NCI-H1105 (cell line): ENCODE measurements at regions not wholly inside any gene's neighbourhood (a gene's known extent, or its start where the extent isn't known, plus 50 kb on each side); places are given as distances from the start of the nearest gene placed in this dataset.
"Not testable (repeated sequence)": the region's sequence is repeated elsewhere in the genome, so short reads cannot be mapped to it uniquely, and the experiment has no call there.

Source experiments
- DNase-seq: peaks from one replicate; lab custom pipeline; 2025; lab: John Stamatoyannopoulos, UW

DNA sequence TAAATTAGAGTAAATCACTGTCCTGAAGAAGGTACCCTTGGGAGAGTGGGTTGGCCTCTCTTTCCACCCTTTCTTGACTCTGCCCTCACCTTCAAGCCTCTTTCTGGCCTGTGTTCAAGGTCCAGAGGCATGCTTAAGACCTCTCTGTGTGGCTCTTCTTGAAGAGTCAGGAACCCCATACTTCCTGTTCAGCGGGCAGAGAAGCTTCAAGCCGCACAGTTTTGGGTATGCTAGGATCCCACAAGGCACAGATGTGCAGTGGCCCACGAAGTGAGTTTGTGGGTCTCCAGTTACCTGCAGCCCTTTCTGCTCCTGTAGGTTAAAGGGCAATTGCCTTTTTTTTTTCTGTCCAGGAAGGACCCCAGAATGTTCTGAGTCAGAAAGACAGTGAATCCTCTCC is 113.7 kb downstream of the PPIAL4A start:
- not testable (repeated sequence) for DNase-seq

DNA sequence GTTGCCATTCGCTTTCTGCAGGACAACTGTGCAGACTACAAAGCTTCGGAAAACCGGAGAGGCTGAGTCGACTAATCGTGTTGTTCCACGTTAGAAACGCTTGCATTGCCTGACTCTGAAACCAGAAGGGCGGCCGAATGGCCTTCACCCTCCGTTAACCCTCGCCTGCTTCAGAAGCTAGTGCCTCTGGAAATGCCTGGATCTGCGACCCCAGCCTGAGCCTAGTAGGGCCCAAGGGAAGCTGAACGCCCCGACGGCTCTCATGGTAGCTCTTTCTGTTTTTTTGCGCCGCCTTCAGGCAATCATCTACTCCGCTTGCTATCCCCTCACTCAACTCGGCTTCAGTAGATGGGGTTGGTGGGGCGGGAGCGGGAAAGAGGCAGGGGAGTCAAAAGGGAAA is 117.3 kb downstream of the PPIAL4A start:
- not testable (repeated sequence) for DNase-seq

DNA sequence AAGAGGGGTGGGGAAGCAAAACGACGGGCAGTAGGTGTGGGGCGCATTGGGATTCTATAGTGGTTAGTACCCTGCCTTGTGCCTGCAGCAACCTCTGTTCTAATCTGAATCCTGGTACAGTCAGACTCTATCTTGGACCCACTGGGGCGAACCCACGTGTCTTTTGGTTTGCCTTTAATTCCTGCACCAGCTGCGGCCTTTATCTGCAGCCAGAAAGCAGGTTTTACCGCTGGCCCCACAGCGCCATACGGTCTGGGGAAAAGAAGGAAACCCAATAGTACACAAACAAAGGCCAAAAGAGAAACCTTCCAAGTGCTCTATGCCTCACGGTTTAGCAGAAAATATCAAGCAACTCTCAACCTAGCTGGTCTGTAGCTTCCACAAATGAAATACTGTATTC is 118.2 kb downstream of the PPIAL4A start:
- DNase-seq: not testable (repeated sequence)

DNA sequence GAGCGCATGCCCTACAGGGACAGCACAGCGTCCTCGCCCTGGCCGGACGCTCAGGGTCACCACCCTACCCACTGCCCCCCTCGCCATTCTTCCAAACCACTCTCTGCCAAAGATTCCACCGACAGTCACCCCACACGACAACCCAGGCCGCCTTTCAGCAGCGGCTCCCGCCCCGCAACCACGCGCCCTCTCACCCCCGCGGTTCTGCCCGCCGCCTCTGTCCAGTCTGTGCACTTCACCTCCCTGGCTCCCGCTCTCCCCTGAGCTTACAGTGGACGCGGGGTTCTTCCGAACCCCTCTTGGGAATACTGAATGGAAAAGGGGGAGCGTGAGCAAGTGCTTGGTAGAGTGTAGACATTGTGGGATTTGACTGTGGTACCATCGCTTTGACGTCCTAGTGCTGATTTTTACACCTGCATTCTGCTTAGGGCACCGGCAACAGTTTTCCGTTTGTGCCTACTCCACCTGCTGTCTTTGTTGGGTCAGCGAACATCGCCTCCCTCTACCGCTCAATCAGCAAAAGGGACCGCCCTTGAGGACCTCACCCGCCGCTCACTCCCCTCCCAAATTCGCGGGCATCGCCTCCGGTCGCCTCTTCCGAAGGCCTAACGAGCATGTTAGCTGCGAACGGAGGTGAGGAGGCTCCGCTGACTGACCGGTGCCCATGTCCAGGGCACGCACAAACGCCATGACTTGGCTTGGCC is 119.1 kb downstream of the PPIAL4A start:
- DNase-seq: not testable (repeated sequence)

DNA sequence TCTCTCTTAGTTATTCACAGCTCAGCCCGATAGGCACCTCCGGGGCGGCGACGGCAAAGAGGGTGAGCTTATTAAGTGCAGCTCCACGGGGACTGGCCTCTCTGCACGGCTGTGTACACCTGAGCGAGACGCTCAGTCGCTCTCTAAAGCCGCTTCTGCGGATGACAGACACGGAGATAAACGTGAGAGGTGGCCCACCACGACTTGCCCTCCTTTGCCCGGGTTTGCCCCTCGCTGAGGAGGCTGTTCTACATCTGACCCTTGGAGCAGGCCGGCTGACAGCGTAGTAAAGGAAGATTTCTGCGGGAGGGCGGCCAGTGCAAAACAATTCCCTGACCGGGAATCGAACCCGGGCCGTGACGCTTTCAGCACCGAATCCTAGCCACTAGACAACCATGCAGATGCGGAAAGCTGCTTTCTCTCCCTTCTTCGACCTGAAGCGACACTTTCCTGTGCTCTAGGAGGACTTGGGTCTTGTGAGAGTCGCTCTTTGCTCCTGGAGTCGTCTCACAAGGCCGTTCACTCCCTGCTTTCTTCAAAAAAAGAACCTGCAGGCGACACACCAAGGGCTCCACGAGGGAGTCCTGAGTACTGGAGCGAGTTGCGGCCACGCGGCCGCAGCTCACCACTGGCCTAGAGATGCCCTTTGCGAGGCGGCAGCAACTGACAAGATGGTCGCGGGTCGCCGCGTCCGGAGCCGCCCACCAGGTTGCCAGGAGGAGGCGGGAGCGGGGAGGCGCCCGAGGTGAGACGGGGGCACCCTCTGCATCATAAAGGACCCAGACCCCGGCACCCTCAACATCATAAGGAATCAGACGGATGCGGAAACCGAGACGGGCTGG is 119.9 kb downstream of the PPIAL4A start:
- not testable (repeated sequence) for DNase-seq

DNA sequence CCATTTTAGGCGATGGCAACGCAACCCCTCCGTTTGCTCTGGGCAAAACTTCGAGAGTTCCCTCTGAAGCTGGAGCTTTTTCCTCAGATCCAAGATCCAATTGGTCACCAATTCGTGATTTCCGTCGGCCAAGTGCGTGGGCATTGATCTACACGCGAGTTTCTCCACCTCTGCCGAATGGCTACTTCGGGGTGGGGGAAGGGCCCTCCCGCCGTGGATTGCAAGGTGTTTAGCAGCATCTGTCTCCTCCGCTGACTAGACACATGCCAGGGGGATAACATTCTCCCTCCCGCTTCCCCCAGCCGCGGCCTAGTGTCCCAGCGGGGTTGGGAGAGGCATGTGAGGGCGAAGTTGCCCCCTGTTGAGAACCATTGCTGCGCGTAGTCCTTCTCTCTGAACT is 120.6 kb downstream of the PPIAL4A start:
- DNase-seq: not testable (repeated sequence)

DNA sequence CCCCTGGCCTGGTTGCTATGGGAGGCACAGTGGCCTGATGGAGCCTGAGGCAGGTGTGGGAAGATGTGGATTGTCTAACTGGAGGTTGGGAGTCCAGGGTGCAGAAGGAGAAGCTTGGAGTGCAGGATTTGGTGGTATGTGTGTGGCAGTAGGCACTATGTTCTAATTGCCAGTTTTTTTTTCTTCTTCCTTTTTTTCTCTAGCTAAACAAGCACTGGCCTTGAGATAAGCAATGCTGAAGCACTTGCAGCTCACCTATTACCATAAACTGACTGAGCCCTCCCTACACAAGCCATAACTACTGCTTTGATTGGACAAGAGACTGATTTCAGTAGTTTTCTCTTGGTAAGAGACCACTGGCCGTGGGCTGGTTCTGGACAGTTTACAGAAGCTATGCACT is 123.6 kb downstream of the PPIAL4A start:
- not testable (repeated sequence) for DNase-seq

DNA sequence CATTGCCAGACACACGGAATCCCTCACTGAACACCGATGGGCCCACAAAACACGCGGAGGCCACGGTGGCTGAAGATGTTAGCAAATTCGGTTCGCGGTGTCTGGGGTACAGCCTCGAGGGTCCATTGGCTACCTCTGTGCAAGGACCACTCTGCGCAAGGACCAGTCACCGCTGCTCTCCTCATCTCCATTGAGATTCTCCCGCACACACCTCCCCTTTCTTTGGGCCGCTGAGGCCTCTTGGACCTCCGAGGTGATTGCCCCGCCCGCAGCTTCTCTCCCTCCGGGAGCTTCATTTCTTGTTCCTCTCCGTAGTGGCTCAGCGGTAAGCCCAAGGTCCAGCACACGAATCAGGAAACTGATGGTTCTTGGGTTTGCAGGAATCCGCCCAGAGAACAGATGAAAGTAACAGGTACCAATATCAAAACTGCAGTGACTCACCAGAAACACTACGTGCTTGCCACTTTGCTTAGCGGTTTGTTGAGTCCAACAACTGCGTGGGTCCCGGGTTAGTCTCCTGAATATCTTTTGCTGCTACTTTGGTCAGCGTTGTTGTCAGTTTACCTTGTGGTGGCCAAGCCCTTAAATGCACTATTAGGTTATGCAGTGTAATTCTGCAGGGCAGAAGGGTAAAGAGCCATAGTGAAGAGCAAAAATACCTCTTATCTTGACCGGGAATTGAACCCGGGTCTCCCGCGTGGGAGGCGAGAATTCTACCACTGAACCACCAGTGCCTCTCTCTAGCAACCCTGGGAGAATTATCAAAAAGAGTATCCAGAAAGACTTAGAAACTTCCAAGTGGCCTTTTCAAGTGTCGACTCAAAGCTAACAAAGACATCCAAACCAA is 126.8 kb downstream of the PPIAL4A start:
- DNase-seq: not testable (repeated sequence)

DNA sequence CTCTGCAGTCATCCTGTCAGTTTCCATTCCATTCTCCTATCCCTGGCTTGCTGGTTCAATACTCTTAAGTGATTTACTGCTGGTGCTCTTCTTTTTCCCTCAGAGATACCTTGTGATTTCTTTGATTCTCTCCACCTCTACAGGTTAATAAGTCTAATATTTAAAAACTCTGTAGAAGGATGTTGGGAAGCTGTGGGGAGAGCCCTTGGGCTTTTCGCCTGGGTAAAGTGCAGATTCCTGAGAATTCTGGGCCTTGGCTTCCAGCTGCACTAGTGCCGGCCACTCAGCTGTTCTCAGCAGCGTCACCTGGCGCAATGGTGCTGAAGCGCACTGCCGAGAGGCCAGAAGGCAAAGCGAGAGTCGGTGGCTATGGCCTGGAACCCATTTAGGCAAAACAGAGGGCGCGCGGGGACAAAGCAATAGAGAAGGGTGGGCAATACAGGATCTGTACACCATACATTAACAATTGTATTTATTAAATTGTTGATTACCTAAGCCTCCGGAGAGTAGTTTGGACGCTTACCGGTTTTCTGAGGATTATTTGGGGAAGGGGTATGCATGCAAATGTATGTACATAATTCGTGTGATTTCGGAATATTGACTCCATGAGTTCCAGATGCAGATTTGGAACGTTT is 130.3 kb downstream of the PPIAL4A start:
- DNase-seq: not testable (repeated sequence)

DNA sequence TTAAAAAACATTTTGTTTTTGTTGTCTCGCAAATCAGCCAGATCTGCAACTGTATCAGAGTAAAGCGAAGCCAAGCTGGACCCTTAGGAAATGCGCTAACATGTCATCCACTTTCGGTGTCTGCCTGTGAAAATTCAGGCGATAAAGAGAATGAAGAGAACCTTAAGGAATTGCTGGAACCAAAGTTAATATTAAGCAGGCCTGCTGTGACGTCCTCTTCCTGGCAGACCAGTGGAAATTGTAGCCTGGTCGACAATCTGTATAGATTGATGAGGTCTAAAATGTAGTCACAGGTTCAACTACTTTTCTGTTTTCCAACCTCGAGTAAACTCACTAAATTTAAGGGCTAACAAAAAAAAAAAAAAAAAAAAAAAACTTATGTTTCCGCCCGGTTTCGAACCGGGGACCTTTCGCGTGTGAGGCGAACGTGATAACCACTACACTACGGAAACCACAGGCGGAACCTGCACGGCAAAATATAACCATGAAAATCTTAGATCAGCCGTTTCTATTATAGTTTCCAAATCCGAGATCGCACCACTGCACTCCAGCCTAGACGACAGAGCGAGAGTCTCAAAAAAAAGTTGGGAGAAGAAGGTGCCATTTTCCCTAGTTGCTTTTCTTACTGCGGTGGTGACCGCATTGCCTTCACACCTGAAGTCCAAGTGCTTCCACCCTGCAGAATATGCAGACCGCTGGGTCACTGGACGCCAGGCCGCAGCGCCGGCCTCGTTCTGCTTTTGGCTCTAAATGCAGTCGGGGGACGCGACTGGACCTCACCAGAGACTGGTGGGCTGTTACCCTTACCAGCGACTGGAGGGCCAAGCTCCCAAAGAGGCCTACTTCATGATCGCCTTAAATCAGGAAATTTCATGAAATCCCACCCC is 131.0 kb downstream of the PPIAL4A start:
- DNase-seq: not testable (repeated sequence)

DNA sequence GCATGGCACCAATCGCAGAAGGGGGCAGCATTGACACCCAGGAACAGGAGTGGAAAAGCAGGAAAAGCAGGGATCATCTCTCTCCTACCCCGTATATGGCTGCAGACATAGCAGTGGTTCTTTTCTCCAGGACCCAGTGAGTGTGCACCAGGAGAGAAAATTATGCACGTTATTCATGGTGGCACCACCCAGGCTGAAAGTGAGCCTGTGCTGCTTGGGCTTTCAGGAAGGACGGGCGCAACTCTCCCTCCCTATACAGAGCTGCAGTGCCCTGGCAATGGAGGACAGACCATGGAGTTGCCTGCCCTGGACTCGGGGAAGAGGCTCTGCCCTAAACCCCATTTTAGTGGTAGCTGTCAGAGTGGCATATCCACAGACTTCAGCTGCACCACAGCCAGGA is 132.1 kb downstream of the PPIAL4A start:
- DNase-seq: not testable (repeated sequence)

DNA sequence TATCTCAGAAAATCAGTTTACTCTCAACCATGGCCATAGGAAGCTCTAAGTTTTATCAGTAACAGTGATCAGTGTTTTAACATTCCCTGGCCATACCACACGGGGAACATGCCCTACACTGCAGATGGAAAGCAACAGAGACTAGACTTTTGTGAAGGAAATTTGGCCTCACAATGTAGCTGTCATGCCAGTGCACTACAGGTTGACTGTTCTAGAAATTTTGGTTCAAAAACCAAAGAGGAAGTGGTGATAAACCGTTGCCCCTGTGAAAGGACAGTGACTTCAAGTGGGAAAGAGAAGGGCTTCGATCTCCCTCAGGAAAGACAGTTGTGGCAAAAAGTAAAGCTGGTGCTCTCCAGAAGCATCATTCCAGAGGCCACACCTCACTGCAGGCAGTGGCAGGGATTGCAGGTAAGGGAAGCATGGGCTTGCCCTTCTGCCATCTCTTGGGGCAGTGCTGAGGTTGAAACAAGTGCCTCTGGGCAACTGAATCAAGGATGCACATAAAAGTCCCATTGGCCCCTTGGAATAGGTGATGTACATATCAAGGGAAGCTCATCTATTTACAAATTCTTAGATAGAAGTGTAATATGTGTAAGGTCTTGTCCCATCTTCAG is 143.4 kb downstream of the PPIAL4A start:
- DNase-seq: not testable (repeated sequence)

DNA sequence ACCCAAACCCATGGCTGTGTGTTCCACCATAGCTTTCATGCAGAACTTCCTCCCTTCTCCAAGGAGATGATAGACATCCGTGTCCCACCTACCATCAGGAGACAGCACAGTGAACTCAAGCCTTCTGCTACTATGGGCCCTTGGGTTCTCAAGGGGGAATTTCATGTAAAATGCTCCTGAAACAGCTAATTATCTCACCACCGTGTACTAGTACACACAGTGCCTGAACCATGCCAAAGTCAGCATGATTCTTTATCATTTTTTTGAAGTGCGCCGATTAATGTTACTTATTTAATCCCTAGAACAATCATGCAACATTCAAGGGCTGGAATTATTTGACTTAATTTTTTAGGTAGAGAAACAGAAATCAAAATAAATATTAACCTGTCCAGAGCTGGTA is 147.2 kb downstream of the PPIAL4A start:
- not testable (repeated sequence) for DNase-seq

DNA sequence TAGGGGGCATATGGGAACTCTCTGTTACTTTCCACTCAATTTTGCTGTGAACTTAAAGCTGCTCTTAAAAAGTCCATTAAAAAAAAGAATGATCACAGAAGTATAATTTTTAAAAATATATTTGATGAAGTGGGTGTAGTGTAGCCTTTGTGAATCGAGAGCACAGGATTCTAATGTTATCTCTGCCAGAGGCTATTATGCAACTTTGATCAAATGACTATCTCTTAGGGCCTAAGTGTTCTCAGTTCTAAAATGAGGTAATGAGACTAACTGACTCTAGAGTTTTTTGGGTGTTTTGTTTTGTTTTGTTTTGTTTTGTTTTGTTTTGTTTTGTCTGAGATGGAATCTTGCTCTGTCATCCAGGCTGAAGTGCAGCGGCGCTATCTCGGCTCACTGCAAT is 143.2 kb downstream of the FAM72B start:
- DNase-seq: not testable (repeated sequence)

DNA sequence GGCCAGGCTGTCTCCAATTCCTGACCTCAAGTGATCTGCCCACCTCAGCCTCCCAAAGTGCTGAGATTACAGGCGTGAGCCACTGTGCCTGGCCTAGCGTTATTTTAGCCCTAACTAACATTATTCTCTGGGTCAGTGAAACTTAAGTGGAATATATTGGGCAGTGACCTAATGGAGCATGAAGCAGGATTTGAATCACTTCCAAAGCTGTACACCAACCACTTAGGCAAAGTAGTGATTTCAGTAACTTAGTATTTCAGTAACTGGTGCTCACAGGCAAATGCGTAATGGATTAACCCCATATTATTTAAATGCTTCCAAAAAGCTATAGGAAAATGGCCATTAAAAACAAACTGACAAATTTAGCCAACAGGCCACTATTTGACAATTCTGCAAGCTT is 142.6 kb downstream of the FAM72B start:
- DNase-seq: not testable (repeated sequence)

DNA sequence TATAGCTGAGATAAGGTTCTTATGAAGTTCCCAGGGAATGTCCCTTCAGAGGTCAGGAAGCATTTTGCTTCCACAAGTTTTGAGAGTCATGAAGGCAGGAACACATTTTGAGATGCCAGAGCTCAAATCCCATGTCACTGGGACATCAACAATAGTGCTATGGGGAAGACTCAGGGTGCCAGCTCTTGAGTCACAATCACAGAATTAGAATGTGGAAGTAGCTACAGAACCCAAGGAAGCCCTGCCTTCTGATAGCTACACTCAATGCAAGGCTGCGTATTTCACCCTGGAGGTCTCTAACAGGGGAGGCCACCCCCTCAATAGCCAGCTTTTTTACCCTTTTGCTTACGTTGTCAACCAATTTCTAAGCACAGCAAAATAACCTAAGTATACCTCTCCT is 141.3 kb downstream of the FAM72B start:
- DNase-seq: not testable (repeated sequence)

DNA sequence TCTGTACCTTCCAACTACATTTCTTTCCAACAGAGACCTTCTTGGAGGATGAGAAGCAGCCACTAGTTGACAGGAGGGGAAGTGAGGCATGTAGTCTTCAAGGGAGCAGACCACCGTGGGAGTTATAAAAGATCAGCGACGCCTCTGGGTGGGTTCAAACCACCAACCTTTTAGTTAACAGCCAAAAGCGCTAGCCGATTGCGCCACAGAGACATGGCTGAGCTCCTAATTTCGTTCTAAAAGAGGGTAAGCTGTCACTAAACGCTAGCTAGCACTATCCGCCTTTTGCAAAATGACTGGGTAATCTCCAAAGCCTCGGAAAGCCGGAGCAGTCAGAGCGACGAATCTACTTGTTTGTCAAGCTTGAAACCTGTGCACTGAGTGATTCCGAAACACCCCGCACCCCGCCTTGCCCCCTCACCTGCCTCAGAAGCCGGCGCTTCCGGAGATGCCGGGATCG is 135.8 kb downstream of the FAM72B start:
- not testable (repeated sequence) for DNase-seq

DNA sequence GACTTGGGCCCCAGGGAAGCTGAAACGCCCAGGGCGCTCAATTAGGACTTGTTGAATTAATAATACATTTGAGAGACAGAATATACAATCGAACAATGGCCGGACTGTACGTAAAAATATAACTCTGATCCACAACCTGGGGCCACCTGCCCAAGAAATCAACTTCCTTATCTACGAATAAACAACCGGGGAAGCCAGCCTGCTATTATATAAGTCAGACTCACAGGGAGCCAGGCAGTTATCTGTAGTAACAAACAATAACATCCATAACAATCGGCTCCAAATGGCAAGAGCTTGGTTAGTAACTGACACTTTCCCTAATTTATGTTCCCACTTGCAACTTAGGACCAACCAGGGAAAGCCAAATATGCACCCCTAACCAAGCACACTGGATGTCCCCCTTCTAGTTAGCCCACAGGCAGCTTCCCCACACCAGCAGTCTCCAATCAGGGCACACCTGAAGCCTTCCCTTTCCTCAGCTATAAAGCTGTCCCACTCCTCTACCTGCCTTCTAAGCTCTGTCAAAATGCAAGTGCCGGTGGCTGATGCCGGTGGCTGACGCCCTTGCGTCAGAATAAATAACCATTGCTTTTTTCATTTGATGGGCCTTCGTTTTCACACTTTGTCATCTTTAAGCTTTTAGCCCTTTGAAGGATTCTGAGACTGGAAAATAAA is 135.2 kb downstream of the FAM72B start:
- not testable (repeated sequence) for DNase-seq

DNA sequence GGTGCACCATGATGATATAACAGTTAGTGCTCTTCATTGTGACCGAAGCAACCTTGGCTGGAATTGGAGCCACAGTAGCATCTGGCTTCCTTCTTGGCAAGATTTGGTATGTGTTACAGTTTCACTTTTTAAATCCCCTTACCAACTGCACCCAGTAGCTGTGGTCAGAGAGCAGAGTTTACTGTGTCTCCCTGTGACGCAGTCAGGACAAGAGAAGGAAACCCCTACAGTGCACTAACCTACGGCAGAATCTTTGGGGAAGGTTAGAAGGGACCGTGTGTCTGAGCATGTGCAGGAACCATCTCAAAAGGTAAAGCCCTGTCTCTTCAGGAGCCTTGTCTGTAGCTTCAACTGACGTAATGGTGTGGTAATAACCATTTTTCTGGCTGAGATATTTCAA is 134.0 kb downstream of the FAM72B start:
- not testable (repeated sequence) for DNase-seq
